H1 (cell line): ENCODE measurements at regions not wholly inside any gene's neighbourhood (a gene's known extent, or its start where the extent isn't known, plus 50 kb on each side); places are given as distances from the start of the nearest gene placed in this dataset.

ENCODE experiments used
- ATF3 ChIP-seq: IDR thresholded peaks from 2 replicates; pipeline ENCODE4 v1.6.1; 2011; ENCODE audit warnings: low read depth, mild to moderate bottlenecking, low read length; ENCODE audit not compliant: insufficient read depth
- CEBPB ChIP-seq: IDR thresholded peaks from 2 replicates; pipeline ENCODE4 v1.6.1; 2012; ENCODE audit warnings: low read depth, low read length
- CHD1 ChIP-seq: IDR thresholded peaks from 2 replicates; pipeline ENCODE4 v1.6.1; 2012; ENCODE audit warnings: low read depth, low read length, improper control_type of control experiment
- HDAC2 ChIP-seq, 2 experiments: fragments of 300-600 bp in 1 of 2; sonication (generic) in 1 of 2; IDR thresholded peaks; 2 replicates each; pipeline ENCODE4 v1.6.1; 2011 to 2012; ENCODE audit warnings: low read depth in 2 of 2, low read length in 2 of 2, mild to moderate bottlenecking in 2 of 2, moderate library complexity in 2 of 2, borderline replicate concordance in 1 of 2, inconsistent platforms in 1 of 2
- MAX ChIP-seq: IDR thresholded peaks from 2 replicates; pipeline ENCODE4 v1.6.1; 2012; ENCODE audit warnings: inconsistent platforms
- POLR2AphosphoS5 ChIP-seq: IDR thresholded peaks from 2 replicates; pipeline ENCODE4 v1.6.1; 2011; ENCODE audit warnings: low read depth, low read length
- RAD21 ChIP-seq, 2 experiments: IDR thresholded peaks in 1 of 2; conservative IDR thresholded peaks in 1 of 2; 2 replicates each; pipeline ENCODE4 v1.6.1; 2011; ENCODE audit warnings: low read depth in 2 of 2, low read length in 2 of 2, improper control_type of control experiment in 1 of 2, inconsistent platforms in 1 of 2, mild to moderate bottlenecking in 1 of 2, moderate library complexity in 1 of 2
- SIN3A ChIP-seq, 2 experiments: IDR thresholded peaks in 1 of 2; conservative IDR thresholded peaks in 1 of 2; 2 replicates each; pipeline ENCODE4 v1.6.1; 2011 to 2012; ENCODE audit warnings: low read length in 2 of 2, improper control_type of control experiment in 1 of 2, low read depth in 1 of 2, mild to moderate bottlenecking in 1 of 2
- SIRT6 ChIP-seq: IDR thresholded peaks from one replicate; pipeline ENCODE4 v1.7.1; 2012; ENCODE audit warnings: low read length, inconsistent platforms
- SP1 ChIP-seq: IDR thresholded peaks from 2 replicates; pipeline ENCODE4 v1.6.1; 2011; ENCODE audit warnings: low read depth, low read length
- TEAD4 ChIP-seq: IDR thresholded peaks from 2 replicates; pipeline ENCODE4 v1.6.1; 2012; ENCODE audit warnings: low read depth, low read length, inconsistent platforms, mixed read lengths
- TF ChIP-seq, protein P1 (sequence below), 3 experiments: IDR thresholded peaks; 1 replicate in 2 of 3; 2 replicates in 1 of 3; pipeline versions ENCODE4 v1.5.1 to v1.6.1; 2011; ENCODE audit warnings: low read length in 3 of 3, mild to moderate bottlenecking in 3 of 3, inconsistent platforms in 2 of 3, low read depth in 1 of 3, moderate library complexity in 1 of 3; ENCODE audit not compliant: insufficient read depth in 1 of 3; ENCODE audit errors: control extremely low read depth in 1 of 3

DNA sequence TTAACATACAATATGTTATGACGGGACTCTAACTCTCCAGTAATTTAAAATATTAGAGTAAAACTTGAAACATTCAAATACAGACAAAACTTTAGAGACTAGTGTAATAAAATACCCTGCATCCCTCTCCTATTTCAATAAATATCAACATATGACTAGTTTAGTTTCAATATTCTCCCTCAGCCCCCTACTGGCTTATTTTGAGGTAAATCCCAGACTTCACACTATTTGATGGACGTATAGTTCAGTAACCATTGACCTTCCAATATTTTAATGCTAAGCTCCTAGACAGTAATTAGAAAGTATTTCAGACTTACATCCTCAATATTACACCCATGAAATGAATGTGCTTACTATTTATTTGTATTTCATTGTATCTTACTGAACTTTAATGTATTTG is 180.7 kb upstream of the STARD13 start:
- no peak for TF ChIP-seq SP1
- TF ChIP-seq SIN3A (conservative IDR thresholded peaks at IDR 0.05 in 1 of 2, IDR thresholded peaks at IDR 0.05 in 1 of 2; ENCODE audit: low read depth in 1 of 2, low read length in 2 of 2), result no peak
- TF ChIP-seq ATF3, result no peak
- TF ChIP-seq MAX, result no peak
- TF ChIP-seq POLR2AphosphoS5, result no peak
- TF ChIP-seq, protein P1, sequence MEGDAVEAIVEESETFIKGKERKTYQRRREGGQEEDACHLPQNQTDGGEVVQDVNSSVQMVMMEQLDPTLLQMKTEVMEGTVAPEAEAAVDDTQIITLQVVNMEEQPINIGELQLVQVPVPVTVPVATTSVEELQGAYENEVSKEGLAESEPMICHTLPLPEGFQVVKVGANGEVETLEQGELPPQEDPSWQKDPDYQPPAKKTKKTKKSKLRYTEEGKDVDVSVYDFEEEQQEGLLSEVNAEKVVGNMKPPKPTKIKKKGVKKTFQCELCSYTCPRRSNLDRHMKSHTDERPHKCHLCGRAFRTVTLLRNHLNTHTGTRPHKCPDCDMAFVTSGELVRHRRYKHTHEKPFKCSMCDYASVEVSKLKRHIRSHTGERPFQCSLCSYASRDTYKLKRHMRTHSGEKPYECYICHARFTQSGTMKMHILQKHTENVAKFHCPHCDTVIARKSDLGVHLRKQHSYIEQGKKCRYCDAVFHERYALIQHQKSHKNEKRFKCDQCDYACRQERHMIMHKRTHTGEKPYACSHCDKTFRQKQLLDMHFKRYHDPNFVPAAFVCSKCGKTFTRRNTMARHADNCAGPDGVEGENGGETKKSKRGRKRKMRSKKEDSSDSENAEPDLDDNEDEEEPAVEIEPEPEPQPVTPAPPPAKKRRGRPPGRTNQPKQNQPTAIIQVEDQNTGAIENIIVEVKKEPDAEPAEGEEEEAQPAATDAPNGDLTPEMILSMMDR (IDR thresholded peaks at IDR 0.05; ENCODE audit: control extremely low read depth in 1 of 3, insufficient read depth in 1 of 3, low read depth in 1 of 3, low read length in 3 of 3), result no peak
- TF ChIP-seq CHD1, result no peak
- no peak for TF ChIP-seq RAD21 (IDR thresholded peaks at IDR 0.05 in 1 of 2, conservative IDR thresholded peaks at IDR 0.05 in 1 of 2; ENCODE audit: low read depth in 2 of 2, low read length in 2 of 2)
- no peak for TF ChIP-seq CEBPB
- TF ChIP-seq SIRT6, result no peak
- TF ChIP-seq HDAC2 (IDR thresholded peaks at IDR 0.05; ENCODE audit: borderline replicate concordance in 1 of 2, low read depth in 2 of 2, low read length in 2 of 2), result no peak
- TF ChIP-seq TEAD4, result no peak
